UCSD-AML1 (cell line): ENCODE measurements at regions not wholly inside any gene's neighbourhood (a gene's known extent, or its start where the extent isn't known, plus 50 kb on each side); places are given as distances from the start of the nearest gene placed in this dataset.

Experiments used
- DNase-seq: peaks from one replicate; lab custom pipeline; 2025; ENCODE audit not compliant: unreplicated experiment; lab: John Stamatoyannopoulos, UW

DNA sequence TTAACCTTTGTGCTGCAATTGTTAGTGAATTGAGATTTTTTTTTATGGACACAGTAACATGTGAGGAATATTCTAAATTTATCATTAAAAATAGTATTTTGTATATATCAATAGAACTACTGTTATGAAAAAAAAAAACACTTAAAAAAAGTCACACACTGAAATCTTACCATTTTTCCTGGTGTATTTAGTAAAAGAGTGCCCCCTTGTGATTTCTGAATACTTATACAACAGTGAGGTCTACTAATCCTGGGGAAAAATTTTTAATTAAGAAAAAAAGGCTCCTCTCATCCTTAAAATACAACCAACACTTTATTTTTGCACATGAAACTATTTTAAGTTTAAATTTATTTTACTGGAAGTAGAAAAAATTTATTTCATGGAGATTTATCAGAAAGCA lies 56.4 kb upstream of the SPOCK3 start:
- DNase-seq: no peak

DNA sequence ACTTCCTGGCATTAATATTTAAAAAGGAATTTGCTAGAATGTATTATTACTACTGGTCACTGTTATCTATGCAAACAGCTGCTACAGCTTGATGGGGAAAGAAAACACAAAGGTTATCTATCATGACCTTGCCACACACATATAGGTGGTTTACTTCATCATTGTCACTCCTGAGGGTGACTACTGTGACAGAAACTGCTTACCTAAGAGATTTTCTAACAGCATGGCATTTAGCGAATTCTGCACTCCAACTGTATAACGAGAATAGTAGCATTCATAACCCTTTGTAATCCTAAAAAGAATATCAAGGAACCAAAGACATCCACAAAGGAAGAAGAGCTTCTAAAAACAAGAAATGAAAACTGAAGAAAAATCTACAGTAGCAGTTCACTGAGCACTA lies 74.6 kb upstream of the SPOCK3 start:
- no peak for DNase-seq

DNA sequence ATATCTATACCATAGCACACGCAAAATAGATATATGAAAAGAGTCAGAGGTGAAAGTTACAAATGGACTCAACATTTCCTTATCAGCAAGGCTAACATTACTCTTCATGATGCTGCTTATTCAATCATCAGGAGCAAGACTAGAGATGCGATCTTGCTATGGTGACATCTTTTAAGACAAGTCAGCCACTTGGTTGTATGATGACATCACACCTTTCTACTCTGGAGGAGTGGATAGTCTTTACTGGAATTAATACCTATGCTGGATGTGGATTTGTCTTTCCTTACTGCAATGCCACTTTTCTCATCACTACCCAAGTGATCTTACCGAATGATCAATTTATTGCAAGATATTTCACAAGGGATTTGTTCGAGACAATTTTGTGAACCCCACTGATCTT lies 87.0 kb upstream of the SPOCK3 start:
- DNase-seq: no peak

DNA sequence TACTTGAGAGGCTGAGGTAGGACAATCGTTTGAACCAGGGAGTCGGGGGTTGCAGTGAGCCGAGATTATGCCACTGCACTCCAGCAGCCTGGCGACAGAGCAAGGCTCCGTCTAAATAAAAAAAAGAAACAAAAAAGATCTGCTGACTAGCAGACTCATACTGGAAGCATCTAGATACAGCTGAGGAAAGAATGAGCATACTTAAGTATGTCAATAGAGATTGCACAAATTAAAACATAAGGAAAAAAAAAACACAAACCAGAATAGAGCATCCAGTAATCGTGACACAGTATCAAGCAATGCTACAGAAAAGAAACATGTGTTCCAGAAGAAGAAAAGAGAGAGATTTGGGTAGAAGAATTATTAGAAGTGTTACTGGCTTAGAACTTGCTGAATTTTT lies 105.5 kb upstream of the SPOCK3 start:
- DNase-seq: no peak

DNA sequence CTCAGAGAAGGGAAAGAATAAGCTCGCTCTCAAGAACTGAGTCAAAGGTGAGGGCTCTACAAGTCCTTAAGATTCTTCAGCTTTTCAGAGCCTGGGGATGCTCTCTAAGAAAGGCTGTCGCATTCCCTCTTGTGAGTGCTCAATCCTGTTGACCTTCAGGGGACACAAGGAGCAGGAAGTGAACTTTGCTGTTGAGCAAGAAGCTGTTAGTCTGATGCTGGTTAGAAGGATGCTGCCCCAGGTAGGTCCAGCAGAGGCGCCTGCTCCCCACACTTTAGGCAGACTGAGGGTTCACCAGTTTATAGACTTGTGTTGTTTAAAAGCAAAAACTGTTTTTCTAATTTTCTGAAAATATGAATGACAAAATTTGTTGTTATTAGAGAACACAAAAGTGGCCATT lies 125.4 kb upstream of the SPOCK3 start:
- DNase-seq: no peak

DNA sequence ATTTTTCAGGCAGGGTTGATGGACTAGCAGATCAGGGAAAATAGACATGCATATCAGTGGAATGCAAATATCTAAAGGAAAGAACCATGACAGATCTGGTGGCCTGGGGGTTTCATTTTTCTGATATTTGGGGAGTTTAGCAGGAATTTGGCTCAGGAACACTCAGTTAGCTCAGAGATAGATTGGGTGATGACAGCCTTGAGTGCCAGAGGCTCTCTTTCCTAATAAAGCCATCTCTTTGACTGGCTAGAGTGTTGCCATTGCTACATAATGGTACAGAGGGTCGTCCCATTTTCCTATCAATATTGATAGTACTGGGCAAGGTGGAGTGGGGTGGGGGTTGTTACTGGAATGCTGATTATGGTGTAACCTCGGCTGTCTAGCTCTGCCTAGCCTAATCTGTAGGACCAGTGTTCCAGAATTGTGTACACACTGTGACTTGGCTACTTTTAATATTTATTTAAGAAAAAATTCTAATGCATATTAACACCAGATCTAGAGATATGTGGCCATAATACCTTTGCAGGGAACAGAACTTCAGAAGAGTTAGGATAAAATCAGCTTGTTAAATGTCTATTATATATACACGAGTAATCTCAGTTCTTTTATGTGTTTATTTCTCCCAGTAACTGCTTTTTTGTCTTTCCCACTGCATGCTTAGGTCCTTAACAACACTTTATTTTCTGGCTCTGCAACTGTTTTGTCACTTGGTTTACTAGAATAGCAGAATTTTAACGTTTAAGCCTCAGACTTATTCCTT lies 145.0 kb upstream of the SPOCK3 start:
- no peak for DNase-seq

DNA sequence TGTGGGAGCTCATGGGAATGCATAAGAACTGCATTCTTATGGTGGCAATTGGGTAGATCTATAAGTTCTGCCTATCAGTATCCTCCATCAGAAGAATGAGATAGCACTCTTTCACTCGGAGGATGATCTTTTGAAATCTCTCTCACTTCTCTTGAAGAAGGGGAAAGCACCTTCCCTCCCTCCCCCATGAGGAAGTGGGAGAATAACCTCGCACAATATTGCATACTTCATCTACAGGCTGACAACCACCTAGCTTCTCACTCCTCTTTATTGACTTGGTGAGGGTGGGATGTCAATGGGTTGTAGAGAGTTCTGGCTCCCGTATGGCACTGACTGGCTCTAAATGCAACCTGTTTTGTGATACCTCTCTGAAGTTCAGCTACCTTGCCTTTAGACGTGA lies 146.7 kb upstream of the SPOCK3 start:
- DNase-seq: no peak

DNA sequence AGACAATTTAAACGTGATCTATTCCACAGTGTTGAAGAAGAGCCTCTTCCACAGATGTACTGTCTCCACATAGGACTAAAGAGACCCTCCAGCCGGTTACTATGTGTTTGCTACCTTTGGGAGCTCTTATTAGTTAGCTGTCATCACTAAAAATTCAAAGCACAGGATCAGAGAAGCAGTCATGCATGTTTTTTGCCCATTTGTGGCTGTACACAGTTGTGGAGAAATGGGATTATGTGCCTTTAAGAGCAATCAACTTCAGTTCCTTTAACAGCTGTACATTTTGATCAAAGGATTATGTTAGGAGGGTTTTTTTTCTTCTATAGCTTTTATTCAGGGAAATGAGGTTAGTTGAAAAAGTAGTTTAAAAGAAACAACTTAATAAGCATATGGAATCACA lies 149.0 kb upstream of the SPOCK3 start:
- DNase-seq: no peak

DNA sequence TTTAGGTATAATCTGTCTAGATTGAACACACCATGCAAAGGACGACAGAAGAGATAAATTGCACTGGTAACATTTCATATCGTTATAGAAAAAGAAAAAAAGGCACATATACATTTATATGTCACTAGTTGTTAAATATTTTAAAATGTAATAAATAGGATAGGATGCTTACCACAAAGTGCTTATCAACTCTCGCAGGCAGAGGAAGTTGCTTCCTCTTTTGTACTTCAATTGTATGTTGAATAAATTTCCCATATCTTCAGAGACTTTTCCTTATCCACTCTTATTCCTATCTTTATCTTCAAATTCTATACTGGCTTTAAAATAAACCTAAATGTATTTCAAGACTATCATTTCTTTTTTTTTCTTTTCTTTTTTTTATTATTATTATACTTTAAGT lies 163.3 kb upstream of the SPOCK3 start:
- DNase-seq: no peak

DNA sequence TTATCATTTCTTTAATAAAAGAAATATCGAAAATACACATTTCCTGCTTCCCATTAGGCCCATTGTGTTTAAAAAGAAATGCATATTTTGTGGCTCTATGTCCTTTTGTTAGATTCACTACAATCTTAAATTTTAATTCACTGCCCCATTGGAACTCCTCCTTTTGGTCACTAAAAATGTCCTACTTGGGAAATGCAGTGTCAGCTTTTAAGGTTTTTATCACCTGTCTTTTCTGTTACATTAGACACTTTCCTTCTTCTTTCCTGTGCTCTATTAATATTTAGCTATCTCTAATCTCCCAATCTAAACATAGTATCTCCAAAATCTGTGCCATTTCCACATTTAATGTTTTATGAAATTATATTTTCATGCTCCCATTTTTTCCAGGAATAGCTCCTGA lies 164.9 kb upstream of the SPOCK3 start:
- DNase-seq: no peak

DNA sequence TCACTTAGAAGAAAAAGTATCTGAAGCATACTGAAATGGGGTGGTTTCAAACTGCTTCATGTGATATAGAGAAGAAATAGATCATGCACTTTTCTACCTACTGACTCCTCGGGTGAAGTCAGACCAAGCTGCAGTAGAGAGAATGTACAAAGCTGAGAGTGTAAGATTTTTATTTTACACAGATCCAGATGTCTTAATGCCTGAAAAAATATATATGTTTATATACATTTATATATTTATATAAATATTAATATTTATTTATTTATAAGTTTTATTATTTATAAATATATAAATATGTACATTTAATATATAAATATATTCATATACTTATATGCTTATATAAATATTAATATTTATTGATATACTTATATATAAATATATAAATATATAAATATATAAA lies 171.9 kb upstream of the SPOCK3 start:
- no peak for DNase-seq

DNA sequence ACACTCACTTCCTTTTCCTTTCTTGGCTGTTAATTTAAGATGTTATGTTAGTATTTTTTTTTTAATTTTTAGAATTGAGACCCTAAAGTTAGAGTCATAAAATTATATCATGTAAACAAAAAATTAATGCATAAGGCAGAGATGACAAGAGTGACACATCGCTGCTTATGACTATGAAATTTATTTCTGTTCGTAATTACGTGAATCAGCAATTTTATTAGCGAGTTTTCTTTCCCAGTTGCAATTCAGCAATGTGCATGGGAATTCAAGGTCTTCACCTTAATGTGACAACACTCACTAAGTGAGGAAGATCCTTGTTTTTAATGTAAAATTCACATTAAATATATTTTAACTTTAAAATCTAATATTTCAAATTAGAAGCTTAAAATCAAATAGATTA lies 181.2 kb upstream of the SPOCK3 start:
- DNase-seq: no peak

DNA sequence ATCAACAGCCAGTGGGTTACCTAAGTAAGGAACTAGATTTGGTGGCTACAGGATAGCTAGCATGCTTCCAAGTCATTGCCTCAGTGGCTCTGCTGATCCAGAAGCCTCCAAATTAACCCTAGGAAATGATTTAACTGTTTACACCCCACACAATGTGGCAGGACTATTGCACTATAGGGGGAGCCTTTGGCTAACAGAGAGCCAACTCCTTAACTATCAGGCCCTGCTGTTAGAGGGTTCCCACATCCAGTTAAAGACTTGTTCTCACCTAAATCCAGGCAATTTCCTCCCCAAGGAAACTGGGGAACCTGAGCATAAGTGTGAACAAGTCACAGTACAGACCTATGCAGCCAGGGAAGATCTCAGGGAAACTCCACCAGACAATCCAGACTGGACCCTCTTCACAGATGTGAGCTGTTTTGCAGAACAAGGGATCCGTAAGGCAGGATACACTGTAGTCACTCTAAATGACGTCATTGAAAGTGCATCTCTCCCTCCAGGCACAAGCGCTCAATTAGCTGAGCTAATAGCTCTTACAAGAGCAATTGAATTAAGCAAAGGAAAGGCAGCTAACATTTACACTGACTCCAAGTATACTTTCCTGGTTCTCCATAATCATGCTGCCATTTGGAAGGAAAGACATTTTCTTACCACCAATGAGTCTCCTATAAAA lies 185.3 kb upstream of the SPOCK3 start:
- DNase-seq: no peak

DNA sequence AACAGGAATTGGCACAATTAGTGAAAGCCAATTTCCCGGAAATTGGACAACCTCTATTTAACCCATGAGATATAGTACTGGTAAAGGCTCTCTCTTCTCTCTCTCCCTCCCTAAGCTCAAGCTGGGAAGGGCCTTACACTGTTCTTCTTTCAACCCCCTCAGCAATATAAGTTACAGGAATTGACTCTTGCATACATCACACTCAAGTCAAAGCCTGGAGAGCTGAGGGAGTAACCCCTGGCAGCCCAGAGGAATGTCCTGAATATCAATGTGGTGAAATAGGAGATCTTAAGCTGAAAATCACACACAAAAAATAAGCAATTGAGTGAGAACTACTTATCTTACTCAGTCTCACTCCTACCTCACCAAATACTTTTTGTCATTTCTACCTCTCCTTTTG lies 186.9 kb upstream of the SPOCK3 start:
- DNase-seq: no peak

DNA sequence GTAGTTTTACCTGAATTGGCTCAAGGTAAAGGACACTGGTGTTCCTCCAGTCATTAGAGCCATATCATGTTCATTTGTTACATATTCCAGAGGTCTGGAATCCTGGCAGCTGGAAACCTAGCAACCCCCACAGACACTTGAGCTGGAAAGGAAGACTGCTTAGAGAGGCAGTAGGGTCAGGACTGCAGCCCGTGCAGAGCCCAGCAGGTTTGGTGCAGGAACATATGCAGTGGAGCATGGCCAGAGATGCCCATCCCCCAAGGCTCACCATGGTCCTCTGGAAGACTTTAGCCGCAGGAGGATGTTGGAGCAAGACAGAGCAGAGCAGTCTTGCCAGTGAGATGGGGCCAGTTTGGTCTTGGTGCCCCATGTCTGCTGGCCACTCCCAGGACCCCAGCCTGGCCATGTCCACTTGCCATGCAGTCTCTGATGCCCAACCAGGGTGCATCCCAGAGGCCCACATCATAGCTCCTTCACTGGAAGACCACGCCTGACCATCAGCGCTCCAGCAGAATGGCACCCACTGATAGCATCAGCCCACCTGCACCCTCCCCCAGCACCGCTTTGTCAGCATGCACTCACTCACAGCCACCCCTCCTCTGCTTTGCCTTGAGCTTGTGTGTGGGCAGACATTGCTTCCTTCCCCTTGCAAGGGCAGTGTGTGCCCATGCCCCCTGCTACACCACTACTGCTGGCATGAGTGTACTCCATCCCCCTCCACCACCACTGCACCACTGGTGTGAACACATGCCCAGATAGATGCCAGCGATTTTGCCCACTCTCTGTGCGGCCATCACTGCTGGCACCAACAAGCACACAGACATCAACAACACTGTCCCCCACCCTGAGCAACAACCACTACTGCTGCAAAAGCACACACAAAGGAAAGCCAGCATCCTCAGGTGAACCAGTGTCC lies 190.3 kb upstream of the SPOCK3 start:
- no peak for DNase-seq

DNA sequence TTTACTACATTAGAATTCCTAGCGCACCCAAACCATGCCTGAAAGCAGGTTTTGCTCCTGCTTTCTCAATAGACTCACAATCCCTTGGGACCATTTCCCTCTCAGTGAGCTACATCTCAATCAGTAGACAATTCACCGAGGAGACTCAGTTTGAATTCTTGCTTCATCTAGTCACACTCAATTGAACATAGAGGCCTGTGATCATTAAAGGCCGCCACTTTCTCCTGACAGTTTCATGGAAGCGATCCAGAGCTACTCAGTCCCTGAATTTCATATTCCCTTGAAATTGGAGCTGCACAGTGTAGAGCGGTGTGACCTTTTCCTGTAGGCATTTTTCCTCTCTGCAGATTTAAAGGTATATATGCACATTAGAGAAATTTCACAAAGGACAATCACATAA lies 193.9 kb upstream of the SPOCK3 start:
- DNase-seq: no peak

DNA sequence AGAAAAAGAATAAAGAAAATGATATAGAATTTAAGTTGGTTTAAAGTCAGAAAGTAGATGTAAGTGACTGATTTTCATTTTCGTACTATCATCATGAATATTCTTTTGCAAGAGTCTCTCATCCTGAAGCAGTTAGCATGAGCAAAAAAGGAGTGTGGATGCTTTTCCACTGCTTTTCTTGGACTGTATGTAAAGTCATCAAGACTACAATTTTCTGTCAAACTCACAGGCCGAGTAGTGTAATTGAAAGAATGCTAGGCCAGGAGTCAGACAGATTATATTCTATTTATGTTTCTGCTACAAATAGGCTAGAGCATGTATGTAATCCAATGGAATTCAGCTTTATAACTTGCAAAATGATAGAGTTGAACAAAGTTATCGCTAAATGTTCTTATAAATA lies 197.1 kb upstream of the SPOCK3 start:
- DNase-seq: no peak

DNA sequence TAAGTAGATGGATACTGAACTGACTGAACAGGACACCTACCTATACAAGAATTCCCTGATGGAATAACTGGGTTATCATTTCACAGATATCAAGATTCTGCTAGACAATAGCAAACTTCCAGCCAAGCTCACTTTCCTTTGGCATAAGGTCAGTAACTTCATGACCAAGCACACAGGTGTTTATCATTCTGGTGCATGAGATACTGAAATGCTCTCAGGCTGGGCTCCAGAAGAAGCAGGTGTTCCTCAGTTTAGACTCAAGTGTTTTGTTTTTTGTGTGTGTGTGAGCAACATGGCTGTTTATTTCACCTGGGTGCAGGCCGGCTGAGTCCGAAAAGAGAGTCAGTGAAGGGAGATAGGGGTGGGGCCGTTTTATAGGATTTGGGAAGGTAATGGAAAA lies 201.5 kb upstream of the SPOCK3 start:
- DNase-seq: no peak

DNA sequence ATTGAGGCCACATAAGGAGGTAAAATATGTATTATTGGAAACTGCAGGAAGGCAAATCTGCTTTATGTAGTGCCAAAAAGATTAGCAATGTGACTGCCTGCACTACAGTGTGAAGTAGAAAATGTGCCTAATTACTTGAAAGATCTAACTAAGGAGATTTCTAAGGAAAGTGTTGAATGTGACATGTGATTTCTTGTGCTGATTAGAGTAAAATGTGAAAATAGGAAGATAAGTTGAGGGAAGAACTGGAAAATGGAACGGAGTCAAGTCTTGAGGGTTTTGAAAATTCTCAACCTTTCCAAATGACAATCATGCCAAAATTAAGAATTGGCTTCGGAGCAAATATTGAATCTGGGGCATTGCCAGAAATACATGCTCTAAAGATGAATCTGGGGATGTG lies 209.5 kb upstream of the SPOCK3 start:
- DNase-seq: no peak

DNA sequence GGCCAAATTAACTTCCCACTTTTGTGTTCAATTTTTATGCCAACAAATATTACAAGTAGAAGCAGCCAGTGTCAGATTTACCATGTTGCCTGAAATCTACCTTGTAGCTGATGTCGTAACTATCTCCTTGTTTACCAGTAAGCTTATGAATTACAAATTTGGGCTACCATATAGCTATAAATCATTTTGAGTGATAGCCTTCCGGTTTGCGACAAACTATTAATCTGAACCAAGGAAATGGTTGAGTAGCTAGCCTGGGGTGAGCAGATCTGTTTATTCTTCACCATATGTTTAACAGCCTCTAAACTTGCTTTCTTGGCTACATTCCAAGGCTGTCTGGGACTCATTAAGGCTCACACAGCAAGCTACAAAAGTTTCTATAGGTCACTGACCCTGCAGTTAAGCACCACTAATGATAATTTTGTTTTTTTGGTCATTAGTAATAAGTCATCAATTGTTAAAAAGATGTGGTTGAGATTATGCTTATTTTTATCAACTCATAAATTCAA lies 218.7 kb upstream of the SPOCK3 start:
- DNase-seq: no peak

DNA sequence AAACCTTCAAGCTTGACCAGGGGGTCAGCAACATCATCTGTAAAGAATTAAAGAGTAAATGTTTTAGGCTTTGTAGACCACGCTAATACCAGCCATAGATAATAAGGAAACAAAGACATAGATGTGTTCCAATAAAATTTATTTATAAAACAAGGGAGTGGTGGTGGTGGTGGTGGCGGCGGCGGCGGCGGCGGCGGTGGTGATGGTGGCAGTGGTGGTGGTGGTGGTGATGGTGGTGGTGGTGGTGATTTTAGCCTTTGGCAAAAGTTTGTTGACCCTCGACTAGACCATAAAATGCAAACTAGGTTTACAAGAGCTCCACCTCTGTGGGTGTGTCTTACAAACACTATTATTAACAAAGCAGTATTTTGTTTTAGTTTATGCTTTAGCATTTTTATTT lies 222.3 kb upstream of the SPOCK3 start:
- DNase-seq: no peak

DNA sequence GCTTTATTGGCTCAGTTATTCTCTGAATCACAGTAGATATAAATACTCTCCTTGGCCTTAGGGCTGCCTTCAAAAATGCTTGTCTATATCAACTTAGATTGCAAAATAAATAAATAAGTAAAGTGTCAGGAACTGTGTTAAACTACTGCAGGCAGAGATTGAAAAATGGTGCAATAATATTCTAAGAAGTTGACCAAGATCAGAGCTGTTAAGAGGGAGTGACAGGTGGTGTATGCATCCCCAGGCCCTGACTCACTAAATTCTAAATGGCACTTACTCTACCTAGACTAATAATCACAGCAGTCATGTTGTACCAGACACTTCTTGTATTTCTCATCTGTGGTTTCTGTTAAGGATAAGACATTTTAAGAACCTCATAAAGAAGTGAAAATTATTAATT lies 235.1 kb upstream of the SPOCK3 start:
- DNase-seq: no peak
